HL-60 (cell line): ENCODE measurements at regions not wholly inside any gene's neighbourhood (a gene's known extent, or its start where the extent isn't known, plus 50 kb on each side); places are given as distances from the start of the nearest gene placed in this dataset.

Experiments
- CTCF ChIP-seq: IDR thresholded peaks from one replicate; pipeline ENCODE4 v1.5.1; 2011; ENCODE audit warnings: low read length, control low read depth, inconsistent platforms; ENCODE audit not compliant: insufficient read depth
- POLR2AphosphoS5 ChIP-seq: IDR thresholded peaks from 2 replicates; pipeline ENCODE4 v1.6.1; 2012; ENCODE audit warnings: low read depth
- TF ChIP-seq, protein P1 (sequence below): IDR thresholded peaks from 2 replicates; pipeline ENCODE4 v1.6.1; 2012; ENCODE audit warnings: low read depth; ENCODE audit not compliant: insufficient replicate concordance

GRCh38 chr15:50824514-50824913 lies 59.0 kb upstream of the SPPL2A start:
- no peak for TF ChIP-seq CTCF
- TF ChIP-seq, protein P1, sequence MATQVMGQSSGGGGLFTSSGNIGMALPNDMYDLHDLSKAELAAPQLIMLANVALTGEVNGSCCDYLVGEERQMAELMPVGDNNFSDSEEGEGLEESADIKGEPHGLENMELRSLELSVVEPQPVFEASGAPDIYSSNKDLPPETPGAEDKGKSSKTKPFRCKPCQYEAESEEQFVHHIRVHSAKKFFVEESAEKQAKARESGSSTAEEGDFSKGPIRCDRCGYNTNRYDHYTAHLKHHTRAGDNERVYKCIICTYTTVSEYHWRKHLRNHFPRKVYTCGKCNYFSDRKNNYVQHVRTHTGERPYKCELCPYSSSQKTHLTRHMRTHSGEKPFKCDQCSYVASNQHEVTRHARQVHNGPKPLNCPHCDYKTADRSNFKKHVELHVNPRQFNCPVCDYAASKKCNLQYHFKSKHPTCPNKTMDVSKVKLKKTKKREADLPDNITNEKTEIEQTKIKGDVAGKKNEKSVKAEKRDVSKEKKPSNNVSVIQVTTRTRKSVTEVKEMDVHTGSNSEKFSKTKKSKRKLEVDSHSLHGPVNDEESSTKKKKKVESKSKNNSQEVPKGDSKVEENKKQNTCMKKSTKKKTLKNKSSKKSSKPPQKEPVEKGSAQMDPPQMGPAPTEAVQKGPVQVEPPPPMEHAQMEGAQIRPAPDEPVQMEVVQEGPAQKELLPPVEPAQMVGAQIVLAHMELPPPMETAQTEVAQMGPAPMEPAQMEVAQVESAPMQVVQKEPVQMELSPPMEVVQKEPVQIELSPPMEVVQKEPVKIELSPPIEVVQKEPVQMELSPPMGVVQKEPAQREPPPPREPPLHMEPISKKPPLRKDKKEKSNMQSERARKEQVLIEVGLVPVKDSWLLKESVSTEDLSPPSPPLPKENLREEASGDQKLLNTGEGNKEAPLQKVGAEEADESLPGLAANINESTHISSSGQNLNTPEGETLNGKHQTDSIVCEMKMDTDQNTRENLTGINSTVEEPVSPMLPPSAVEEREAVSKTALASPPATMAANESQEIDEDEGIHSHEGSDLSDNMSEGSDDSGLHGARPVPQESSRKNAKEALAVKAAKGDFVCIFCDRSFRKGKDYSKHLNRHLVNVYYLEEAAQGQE: no peak
- no peak for TF ChIP-seq POLR2AphosphoS5
